ENCODE measurements at regions not wholly inside any gene's neighbourhood (a gene's known extent, or its start where the extent isn't known, plus 50 kb on each side); places are given as distances from the start of the nearest gene placed in this dataset.
A peak's percentile ranks its signal among the peaks of the same experiment; 100 is the strongest.
"Not testable (repeated sequence)": the region's sequence is repeated elsewhere in the genome, so short reads cannot be mapped to it uniquely, and the experiment has no call there.

DNA sequence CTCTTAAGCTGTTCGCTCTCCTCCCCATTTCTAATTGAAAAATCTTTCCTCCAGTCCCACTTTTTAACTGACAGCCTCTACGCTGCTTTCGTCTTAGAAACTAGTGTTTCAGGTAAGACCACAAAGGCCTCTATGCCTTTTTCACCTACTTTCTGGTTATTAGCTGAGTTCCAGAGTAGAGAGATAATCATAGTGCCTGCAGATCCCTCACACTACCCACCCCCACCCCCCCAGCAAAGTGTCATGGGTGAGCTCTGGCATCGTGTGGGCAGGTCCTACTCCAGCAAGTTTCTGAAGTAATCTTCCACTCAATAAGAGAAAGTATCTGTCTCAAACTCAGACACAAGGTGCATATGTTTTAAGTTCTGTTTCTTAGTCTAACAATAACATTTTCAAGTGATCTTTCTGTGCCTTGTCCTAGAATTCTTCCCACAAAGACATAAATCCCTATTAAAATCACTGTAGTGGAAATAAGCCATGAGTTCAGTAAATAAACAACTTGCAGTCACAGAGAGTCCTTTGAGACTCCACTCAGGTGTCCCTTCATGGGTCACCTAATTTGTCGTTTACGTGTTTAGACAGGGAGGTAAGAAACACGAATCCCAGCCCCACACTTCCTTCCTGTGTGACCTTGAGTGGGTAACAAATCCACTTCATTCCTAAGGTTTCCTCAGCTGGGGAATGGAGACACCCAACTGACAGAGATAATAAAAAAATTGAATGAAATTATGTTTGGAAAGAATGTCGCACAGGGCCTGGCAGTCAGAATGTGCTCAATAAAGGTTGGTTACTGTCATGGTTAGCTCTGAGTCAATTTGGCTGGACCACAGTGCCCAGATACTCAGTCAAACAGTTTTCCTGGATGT lies 228.9 kb upstream of the CAND1 start:
- DNase-seq = no peak

DNA sequence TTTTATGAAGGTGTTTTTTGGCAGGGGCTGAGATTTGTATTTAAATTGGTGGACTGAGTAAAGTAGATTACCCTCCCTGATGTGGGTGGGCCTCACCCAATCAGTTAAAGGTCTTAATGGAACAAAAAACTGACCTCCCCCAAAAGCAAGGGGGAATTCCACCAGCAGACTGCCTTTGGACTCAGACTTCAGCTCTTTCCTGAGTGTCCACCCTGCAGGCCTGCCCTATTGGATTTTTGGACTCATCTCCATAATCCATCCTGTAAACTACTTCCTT lies 228.4 kb upstream of the CAND1 start:
- DNase-seq = no peak

DNA sequence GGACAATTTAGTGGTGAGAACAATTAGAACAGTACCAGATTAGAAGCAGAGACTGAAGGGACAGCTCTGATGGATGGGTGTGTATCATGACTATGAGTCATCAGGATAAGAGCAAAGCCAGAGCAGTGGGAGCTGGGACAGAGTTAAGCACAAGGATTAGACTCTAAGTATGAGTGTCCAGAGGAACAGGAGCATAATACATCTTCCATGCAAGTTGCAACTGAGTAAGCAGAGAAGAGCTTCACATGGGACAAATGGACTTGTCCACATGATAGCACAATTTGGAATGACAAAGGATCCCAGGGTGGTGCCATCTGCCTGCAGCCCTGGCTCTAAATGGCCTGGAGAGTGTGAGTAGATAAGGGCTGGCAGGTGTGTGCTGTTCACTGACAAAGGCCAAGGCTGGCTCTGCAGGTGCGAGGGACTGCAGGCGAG lies 226.4 kb upstream of the CAND1 start:
- no peak for DNase-seq

DNA sequence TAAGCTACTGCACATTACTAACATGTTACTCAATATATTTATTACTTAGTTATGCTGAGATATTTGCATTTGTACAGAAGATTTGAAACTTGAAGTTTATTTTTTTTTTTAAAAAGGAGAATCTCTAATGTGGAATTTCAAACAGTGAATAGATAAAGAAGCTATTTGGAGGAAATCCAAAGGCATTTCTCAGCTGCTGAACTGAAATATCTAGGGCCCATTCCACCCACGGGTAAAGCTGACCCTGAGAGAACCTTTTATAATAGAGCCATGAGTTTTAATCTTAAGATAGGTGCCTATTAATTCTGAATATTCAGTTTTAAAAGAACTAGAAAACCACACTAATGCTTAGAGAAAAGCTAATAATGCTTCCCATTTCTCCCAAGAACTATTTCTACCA lies 225.4 kb upstream of the CAND1 start:
- DNase-seq = no peak

DNA sequence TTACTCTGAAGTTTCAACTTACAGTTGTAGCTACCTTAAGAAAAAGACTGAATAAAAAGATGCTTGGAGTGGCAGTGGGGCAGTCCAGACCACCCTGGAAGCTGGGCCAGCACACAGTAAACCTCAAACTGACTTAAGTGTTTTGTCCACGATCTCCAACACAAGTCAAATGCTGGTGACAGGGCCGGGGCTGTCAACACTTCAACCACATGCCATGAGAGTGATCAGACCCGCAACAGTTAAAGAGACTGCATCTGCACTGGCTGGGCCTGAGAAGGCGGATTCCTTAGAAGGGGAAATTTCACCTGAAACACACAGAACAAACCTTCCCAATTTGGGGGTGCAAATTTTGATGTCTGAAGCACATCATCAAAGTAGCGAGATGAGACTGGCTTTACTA lies 223.5 kb upstream of the CAND1 start:
- DNase-seq = no peak

DNA sequence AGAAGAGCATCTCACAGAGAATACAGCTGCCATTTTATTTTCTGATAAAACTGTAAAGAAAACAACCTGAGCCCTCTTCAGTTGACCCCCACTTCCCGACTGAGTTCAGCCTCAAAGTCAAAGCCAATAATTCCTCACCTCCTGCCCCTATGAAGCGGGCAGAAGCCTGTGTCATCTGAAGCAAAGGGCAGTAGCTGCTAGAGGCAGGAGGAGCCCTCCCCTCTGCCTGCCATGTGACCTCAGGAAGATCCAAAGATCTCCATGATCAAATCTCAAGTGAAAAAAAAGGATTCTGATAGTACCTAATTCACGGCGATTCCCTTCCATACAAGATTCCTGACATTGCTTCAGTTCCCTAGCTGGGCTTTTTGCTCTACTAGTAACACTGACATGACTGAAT lies 223.1 kb upstream of the CAND1 start:
- DNase-seq = no peak

DNA sequence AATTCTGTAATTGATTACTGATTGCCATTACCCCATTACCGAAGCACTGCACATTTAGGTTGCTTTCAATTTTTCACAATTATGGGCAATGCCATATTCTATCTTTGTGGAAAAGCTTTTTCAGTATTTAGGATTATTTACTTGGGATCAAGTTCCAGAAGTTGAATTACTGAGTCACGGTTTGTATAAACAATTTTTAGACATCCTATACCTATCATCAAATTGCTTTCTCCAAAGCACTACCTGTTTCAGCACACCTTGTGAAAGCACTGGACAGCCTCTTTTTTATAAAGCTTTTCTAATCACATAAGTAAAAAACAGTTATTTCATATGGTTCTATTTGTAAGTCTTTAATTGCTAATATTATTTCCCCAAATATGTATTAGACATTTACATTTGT lies 221.5 kb upstream of the CAND1 start:
- no peak for DNase-seq

DNA sequence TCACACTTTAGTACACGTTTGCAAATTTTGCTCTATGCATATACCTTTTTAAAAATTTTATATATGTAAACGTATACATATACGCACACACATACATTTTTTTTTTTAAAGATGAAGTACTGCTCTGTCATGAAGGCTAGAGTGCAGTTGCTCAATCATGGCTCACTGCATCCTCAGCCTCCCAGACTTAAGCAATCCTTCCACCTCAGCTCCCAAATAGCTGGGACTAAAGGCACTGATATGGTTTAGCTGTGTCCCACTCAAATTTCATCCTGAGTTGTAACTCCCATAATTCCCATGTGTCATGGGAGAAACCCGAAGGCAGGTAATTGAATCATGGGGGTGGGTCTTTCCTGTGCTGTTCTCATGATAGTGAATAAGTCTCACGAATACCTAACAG lies 220.8 kb upstream of the CAND1 start:
- DNase-seq = no peak

DNA sequence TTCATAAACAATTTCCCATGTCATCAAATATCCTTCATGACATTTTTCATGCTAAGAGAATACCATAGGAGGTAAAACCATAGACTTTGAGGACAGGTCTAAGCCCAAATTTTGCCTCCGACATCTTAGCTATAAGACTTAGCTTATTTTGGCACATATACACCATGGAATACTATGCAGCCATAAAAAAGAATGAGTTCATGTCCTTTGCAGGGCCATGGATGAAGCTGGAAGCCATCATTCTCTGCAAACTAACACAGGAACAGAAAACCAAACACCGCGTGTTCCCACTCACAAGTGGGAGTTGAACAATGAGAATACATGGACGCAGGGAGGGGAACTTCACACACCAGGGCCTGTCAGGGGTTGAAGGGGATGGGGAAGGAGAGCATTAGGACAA lies 220.0 kb upstream of the CAND1 start:
- not testable (repeated sequence) for DNase-seq

DNA sequence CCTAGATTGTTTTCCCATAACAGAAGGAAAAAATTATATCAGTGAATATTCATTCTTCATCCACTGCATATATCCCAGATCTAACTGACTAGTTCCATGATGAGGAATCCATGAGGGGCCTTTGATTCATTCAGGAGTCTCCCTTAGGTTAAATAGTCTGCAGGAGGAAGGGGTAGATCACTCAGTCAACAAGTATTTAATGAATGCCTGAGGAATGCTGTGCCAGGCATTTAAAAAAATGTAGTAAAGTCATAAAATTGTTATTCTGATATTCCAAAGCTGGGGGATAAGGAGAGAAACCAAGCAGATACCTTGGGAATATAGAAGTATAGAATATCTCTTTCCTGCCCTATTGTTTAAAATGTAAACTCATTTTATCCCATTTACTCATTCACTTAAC lies 216.2 kb upstream of the CAND1 start:
- DNase-seq = no peak

DNA sequence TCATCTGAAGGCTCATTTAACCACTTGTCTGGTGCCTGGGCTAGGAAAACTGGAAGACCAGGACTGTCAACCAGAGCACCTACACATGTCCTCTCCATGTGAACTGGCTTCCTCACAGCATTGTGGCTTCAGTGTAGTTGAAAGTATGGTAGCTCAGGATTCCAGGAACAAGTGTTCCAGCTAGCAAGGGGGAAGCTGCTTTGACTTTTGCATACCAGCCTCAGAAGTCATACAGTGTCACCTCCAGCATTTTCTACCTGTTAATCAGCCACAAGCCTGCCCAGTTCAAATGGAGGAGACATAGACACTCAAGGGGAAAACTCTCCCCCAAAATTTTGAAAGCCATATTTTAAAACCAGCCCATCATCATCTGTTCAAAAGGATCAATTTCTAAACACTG lies 212.8 kb upstream of the CAND1 start:
- DNase-seq = no peak

DNA sequence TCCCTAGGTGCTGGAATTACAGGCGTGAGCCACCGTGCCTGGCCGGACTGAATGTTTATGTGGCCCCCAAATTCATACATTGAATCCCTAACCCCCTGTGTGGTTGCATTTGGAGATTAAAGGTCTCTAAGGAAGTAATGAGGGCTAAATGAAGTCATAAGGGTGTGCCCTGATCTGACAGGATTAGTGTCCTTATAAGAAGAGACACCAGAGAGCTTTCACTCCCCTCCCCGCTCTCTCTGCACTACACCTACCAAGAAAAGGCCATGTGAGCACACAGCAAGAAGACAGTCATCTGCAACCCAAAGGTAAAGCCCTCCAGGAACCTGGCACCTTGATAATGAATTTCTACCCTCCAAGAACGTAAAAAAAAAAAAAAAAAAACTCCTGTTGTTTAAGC lies 212.1 kb upstream of the CAND1 start:
- DNase-seq = no peak

DNA sequence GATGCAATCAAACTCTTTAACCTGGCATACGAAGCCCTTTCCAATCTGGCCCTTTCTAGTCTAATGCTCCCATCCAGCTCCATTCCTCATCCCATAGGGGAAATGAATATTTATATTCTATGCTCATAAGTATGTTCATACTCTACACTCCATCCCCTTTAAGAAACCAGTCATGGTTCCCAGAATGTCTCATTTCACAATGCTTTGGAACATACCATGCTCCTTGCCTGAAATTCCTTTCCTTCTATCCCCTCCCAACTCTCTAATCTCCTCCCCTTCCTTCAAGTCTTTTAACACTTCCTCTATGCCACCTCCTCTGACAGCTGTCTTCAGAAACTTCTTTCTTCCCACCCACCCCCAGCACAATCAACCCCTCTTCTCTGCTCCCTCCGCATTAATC lies 207.0 kb upstream of the CAND1 start:
- no peak for DNase-seq

DNA sequence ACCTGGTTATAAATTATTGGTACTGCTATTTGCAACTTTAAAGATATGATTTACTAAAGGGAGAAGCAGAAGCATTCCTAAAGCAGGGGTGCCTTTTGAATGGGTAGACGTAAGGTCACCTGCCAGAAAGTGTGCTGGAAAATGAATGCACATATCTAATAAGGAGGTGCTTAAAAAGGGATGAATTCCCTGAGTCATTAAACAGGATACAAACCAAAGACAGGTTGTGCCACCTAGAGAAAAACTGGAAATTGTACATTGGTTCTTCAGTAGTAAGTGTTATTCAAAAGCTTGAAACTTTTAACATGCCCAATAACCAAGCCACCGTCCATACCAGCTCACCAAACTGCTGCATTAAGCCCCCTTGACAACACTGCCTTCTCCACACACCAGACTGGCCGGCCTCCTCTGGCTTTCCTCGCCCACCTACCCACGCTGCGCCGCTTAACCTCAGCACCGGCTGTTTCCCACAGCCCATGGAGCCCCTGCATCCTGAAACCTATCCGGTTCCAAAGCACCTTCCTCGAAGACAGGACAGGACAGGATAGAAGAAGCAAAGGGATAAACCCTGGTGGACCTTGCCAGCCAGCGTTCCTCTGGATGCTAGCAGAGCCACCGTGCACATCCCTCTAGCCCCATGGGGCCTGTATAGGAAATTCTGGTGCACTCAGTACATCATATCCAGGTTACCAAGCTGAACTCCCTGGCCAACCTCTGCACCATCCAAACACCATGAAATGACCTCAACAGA lies 201.5 kb upstream of the CAND1 start:
- DNase-seq = no peak

DNA sequence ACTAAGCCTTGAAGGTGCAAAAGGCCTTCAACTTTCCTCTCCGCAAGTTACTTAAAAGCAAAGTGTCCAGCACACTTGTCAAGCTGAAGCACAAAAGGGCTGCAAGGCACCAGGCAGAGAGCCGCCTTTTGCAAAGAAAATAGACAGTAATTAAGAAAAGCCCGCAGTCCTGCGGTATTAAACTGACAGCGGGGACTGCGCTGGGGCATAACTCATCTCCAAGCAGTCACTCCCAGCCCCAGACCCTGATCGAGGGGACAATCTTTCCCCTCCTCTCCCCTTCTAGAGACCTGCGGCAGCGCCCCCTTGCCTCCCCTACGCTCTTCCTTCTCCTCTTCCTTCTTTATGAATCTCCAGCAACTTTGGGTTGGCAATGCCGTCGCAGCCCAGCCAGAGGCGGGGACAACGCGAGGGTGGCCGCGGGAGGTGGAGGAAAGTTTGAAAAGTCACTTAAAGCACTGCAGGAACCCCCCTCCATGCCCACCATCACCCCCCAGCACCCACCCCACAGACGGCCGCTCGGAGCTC lies 200.9 kb upstream of the CAND1 start:
- DNase-seq = peak; percentile 22

DNA sequence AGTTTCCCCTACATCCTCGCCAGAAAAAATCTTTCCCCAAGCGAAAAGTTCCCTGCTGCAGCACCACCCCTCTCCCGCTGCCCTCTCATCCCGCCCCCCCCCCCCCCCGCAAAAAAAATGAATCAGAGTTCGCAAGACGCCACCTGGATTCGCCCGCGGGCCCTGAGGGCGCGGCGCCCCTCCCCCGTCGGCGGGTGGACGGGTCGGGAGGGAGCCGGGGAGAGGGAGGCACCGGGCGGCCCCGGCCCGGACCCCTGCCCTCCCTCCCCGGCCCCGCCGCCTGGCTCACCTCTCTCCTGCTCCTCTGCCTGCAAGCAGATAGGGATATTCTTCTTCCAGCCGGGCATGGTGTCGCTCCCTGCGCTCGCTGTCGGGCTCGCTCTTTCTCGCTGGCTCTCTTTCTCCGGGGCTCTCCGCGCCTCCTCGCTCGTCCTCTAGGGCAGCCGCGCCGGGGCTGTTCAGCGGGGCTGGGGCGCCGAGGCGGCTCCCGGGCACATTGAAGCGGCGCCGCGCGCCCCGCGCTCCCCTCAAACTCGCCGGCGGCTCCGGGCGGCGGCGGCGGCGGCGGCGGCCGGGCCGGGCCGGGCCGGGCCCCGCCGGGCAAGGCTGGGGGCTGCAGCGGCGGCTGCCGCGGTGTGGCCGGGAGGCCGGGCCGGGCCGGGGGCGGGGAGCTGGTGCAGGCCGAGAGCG lies 200.3 kb upstream of the CAND1 start:
- DNase-seq = peak; percentile 26

DNA sequence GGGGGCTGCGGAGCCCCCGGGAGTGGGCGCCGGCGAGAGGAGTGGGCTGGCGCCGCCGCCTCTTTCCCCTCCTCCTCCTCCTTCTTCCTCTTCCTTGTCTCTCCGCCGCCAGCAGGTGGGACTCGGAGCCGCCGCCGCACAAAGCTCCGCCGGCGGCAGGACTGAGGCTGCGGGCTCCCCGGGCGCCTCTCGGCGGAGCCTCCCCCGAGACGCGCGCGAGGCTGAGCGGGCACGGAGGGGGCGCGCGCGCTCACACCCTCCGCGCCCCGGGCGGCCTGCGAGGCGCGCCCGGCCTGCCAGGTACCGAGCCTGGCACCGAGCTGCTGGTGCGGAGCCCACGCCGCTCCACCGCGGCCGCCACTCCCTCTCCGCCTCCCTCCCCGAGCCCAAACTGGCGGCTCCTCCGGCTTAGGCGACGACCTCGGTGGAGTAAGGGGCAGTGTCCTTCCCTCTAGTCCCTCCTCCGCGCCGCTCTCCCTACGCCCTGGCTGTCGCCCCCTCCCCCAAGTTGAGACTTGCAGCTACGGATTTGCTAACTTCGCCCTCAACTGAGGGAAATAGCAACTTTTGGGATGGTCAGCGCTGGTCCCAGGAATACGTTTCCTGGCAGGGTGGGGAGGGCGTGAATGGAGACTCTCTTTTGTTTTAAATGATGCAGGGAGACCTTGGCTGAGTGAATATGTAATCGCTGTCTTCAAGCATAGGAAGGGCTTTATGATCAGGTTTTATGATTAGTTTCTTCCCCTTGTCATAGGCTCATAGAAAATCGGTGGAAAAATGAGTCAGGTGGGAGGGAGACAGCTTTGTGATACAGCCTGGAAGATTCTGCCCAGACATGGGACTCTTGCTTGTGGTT lies 199.5 kb upstream of the CAND1 start:
- no peak for DNase-seq

DNA sequence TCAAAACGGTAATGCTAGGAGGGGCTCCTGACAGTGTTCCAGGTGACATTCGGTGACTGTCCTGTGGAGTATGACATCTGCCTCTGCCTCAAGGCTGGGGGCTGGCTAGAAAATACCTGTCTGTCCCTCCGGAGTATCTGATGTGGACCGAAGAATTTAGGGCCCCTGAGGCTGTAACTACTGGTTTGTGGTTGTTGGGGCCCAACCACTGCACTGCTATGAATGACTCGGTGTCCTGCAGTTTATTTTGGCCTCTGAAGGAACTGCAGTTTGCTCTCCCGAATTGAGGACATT lies 198.9 kb upstream of the CAND1 start:
- no peak for DNase-seq

DNA sequence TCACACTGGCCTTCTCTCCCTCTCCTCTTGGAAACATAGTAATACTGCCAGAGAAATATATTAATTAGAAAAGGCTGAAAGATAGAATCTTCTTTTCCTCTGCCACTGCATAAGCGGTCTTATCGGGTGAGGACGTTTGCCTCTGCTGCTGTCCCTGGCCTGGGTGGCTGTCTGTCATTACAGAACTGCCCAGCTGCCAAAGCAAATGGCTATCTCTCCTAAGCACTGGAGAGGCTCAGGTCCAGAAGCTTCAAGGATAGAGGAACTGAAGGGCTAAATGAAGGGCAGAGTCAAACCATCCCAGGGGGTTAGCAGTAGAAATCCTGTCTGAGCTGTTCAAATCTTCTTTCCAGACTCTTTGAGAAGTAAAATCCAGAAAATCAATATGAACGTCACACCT lies 198.6 kb upstream of the CAND1 start:
- no peak for DNase-seq

DNA sequence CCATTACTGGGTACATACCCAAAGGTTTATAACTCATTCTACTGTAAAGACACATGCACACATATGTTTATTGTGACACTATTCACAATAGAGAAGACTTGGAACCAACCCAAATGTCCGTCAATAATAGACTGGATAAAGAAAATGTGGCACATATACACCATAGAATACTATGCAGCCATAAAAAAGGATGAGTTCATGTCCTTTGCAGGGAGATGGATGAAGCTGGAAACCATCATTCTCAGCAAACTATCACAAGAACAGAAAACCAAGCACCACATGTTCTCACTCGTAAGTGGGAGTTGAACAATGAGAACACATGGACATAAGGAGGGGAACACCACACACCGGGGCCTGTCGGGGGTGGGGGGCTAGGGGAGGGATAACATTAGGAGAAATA lies 196.9 kb upstream of the CAND1 start:
- not testable (repeated sequence) for DNase-seq

DNA sequence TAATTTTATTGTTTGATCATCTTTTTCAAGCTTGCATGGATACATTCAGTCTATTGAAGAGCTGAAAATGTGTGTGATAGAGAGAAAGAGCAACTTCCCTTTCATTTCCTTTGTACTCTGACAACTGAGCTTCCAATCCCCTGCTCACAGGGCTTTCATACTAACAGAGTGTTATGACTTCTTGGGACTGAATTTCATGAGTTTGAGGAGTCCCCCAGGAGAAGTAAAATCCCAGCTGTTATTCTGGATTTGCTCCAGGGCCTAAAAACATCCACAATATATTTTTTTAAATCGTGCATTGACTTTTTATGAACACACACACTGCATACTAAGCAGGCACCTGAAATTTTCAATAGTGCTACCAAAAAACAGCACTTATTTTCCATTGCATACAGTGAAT lies 195.8 kb upstream of the CAND1 start:
- no peak for DNase-seq

DNA sequence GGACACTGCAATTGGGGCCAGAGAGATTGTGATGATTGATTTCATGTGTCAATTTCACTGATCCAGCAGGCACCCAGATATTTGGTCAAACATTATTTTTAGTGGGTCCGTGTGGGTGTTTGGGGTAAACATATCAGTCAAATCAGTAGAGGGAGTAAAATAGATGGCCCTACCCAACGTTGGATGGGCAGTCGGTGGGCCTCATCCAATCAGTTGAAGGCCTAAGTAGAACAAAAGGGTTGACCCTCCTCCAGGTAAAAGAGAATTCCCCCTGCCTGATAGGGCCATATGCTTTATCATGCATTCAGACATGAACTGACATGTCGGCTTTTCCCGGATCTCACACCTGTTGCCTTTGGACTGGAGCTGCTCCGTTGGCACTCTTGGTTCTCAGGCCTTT lies 195.1 kb upstream of the CAND1 start:
- DNase-seq = no peak

All from muscle of arm (tissue), 1 donor.